AG04449 (cell line): ENCODE measurements at regions not wholly inside any gene's neighbourhood (a gene's known extent, or its start where the extent isn't known, plus 50 kb on each side); places are given as distances from the start of the nearest gene placed in this dataset.

Experiments
- CTCF ChIA-PET: fragments of 350-600 bp; formaldehyde crosslinking; extraction: SDS; loops from one replicate; lab custom pipeline; 2021; ENCODE audit warnings: antibody characterized with exemption; lab: Yijun Ruan, JAX
- POLR2A ChIA-PET: fragments of 400-600, 350-600 bp; formaldehyde crosslinking; extraction: SDS; loops from one replicate; lab custom pipeline; 2020; ENCODE audit warnings: antibody characterized with exemption, inconsistent platforms; lab: Yijun Ruan, JAX
- DNase-seq: peaks from one replicate; pipeline ENCODE4 v3.0.0-alpha.2; 2010; ENCODE audit warnings: low read depth, low spot score
- H3K4me3 ChIP-seq: 2 replicates; pipeline ENCODE4 v1.5.1; 2011; ENCODE audit warnings: low read depth, mild to moderate bottlenecking, control low read depth, low read length
- TF ChIP-seq, protein P1 (sequence below): IDR thresholded peaks from one replicate; pipeline ENCODE4 v1.5.1; 2011; ENCODE audit warnings: mild to moderate bottlenecking, moderate library complexity, low read length, control low read depth, inconsistent platforms; ENCODE audit not compliant: insufficient read depth; ENCODE audit errors: missing control alignments

DNA sequence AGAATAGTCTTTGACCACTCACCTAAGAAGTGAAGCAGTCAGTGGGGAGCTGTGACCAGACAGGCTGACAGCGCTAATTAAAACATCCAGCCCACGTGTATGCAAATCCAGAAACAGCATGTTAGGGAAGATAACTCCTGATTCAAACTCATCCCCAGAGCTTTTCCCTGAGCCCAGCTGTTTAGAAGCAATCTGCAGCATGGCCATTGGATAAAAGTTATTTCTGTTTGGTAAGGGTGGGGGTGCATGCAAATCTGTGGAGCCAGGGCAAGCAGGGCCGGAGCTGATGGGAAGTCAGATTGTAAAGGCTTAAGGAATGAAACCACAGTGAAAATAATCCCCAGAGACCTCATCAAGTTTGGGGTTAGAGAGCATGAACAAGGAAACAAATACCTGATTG, 247.9 kb upstream of the KIRREL3 start:
- TF ChIP-seq, protein P1, sequence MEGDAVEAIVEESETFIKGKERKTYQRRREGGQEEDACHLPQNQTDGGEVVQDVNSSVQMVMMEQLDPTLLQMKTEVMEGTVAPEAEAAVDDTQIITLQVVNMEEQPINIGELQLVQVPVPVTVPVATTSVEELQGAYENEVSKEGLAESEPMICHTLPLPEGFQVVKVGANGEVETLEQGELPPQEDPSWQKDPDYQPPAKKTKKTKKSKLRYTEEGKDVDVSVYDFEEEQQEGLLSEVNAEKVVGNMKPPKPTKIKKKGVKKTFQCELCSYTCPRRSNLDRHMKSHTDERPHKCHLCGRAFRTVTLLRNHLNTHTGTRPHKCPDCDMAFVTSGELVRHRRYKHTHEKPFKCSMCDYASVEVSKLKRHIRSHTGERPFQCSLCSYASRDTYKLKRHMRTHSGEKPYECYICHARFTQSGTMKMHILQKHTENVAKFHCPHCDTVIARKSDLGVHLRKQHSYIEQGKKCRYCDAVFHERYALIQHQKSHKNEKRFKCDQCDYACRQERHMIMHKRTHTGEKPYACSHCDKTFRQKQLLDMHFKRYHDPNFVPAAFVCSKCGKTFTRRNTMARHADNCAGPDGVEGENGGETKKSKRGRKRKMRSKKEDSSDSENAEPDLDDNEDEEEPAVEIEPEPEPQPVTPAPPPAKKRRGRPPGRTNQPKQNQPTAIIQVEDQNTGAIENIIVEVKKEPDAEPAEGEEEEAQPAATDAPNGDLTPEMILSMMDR: no peak
- ChIA-PET CTCF (interaction anchor here (1.1 kb wide), 1 partner anchor 97 kb away, joined by 3 read pairs; no protein-coding TSS in a partner anchor), POLR2A (no interaction called here)
- no peak for DNase-seq
- no peak overlapping the region for H3K4me3 ChIP-seq

DNA sequence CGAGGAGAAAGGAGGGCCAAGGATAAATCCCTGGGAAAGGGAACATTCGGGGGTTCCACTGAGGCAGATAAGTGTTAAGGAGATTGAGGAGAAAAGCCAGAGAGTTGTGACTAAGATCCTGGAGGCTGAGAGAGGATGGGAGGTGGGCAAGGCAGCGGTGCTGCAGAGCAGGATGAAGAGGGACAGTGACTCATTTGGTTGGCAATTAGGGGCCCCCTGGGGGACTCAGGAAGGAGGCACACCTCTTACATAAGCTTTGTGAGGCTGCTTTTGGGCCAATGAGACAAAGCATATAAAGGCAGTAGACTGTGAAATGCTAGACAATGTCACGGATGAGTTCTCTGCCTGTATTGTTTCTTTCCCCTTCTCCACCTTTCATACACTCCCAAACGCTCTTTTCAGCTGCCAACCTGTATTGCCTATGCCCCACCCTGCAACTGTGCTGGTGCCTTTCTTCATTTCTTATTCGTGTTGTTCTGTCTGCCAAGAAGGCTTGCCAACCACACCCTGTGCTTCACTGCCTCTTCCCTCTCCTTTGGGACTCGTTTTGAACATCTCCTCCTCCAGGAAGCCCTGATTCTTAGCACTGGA, 246.8 kb upstream of the KIRREL3 start:
- TF ChIP-seq, protein P1: no peak
- ChIA-PET POLR2A (no interaction called here), CTCF (no interaction called here)
- H3K4me3 ChIP-seq: no peak overlapping the region
- DNase-seq: no peak

DNA sequence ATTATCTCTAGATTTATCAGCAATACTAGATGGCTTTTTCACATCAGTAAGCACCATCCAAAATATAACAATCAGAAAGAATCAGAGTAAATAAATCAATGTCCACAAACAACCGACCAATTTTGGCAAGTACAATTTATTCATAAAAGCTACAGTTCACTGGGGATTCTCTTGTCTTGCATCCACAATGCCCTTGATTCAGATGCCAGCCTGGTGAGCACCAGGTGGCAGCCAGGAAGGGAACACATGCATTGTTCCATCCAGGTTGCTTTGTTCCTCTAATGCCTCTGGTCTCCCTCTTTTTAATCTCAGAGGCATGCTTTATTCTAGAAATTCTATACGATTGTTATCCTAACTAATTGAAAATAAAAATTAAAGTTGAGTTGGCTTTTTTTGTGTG, 242.1 kb upstream of the KIRREL3 start:
- H3K4me3 ChIP-seq: no peak overlapping the region
- no peak for DNase-seq
- ChIA-PET POLR2A (no interaction called here), CTCF (no interaction called here)
- TF ChIP-seq, protein P1: no peak

DNA sequence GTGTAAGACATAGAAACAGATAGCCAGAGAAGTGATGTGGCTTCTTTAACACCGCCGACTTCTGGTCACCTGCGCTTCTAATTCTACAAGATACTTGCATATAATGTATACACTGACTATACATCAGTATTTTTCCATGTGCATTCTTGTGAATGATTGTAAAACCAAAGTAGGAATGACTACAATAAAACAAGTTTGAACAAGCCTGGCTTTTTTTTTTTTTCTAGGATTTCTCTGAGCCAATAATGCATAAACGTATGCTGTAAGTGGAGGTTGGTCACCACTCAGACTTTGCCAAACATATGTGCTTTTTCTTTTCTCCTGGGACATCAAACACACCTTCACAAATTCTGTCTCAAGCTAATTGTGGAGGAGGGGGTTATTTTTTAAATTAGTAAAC, 237.8 kb upstream of the KIRREL3 start:
- no peak overlapping the region for H3K4me3 ChIP-seq
- CTCF ChIA-PET: no interaction called here
- no peak for DNase-seq
- POLR2A ChIA-PET: no interaction called here
- TF ChIP-seq, protein P1: no peak

DNA sequence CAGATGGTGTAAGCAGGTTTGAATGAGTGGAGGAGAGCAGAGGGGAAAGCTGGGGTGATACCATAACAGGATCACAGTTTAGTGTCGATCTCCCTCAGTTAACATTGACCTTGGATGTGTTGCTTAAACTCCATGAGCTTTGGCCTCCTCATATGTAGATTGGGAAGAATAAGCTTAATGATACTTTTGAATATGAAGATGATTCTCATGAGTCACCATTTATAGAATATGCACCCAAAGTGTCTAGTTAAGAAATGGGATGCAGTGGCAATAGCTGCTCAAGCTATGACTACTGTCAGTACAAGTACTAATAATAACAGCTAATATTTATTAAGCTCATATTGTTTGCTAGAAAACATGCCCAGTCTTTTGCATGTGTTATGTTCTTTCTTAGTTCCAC, 236.2 kb upstream of the KIRREL3 start:
- POLR2A ChIA-PET: no interaction called here
- no peak for DNase-seq
- TF ChIP-seq, protein P1: no peak
- CTCF ChIA-PET: no interaction called here
- H3K4me3 ChIP-seq: no peak overlapping the region

DNA sequence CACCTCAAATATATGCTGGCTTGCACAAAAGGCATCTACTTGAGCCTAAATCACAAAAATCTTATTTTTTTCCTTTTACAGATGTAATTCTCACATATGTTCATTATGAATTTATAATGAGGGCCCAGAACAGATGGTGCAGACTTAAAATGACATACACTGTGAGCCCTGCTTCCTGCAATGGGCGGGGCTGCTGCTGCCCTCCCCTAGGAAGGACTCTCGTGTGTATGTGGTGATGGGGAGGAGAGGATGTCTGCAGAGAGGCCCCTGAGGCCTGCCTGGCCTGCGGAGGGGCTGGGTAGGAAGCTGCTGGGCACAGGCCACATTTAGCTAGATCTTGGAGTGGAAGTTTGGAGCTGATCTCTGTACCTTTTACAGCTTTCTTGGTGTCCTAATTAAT, 233.4 kb upstream of the KIRREL3 start:
- no peak overlapping the region for H3K4me3 ChIP-seq
- ChIA-PET POLR2A (interaction anchor here (0.6 kb wide), 1 partner anchor 1515 kb away, joined by 3 read pairs; no protein-coding TSS in a partner anchor), CTCF (no interaction called here)
- TF ChIP-seq, protein P1: no peak
- no peak for DNase-seq
